GM21529 (cell line): ENCODE measurements at regions not wholly inside any gene's neighbourhood (a gene's known extent, or its start where the extent isn't known, plus 50 kb on each side); places are given as distances from the start of the nearest gene placed in this dataset.
"Not testable (repeated sequence)": the region's sequence is repeated elsewhere in the genome, so short reads cannot be mapped to it uniquely, and the experiment has no call there.

Experiments used
- ATAC-seq: cut with Tn5 transposase; IDR thresholded peaks from one replicate; pipeline ENCODE4 v1.9.1; 2021; ENCODE audit not compliant: unreplicated experiment

- ATAC-seq, result no peak
These were observed 91.0 kb upstream of the SSTR4 start for GRCh38 chr20:22944062-22944461.

- no peak for ATAC-seq
These were observed 90.2 kb upstream of the SSTR4 start for GRCh38 chr20:22944936-22945335.

GRCh38 chr20:22946596-22946995 lies 88.5 kb upstream of the SSTR4 start:
- no peak for ATAC-seq

- ATAC-seq, result no peak
These were observed 85.6 kb upstream of the SSTR4 start for GRCh38 chr20:22949331-22950109.

- ATAC-seq, result no peak
These were observed 83.1 kb upstream of the SSTR4 start for GRCh38 chr20:22951966-22952365.

GRCh38 chr20:22954661-22955060 lies 80.5 kb upstream of the SSTR4 start:
- no peak for ATAC-seq

GRCh38 chr20:22958390-22958789 lies 76.7 kb upstream of the SSTR4 start:
- ATAC-seq, result no peak

- no peak for ATAC-seq
These were observed 72.3 kb upstream of the SSTR4 start for GRCh38 chr20:22962567-22963439.

- ATAC-seq, result no peak
These were observed 71.5 kb upstream of the SSTR4 start for GRCh38 chr20:22963581-22963980.

GRCh38 chr20:22966787-22967464 lies 68.2 kb upstream of the SSTR4 start:
- ATAC-seq, result no peak

GRCh38 chr20:22967706-22968105 lies 67.4 kb upstream of the SSTR4 start:
- ATAC-seq, result not testable (repeated sequence)

- not testable (repeated sequence) for ATAC-seq
These were observed 66.1 kb upstream of the SSTR4 start for GRCh38 chr20:22969031-22969430.

- ATAC-seq, result not testable (repeated sequence)
These were observed 64.0 kb upstream of the SSTR4 start for GRCh38 chr20:22971077-22971476.

- ATAC-seq, result no peak
These were observed 60.8 kb upstream of the SSTR4 start for GRCh38 chr20:22974354-22974753.

- ATAC-seq, result no peak
These were observed 57.9 kb upstream of the SSTR4 start for GRCh38 chr20:22977047-22977785.

GRCh38 chr20:22984008-22984407 lies 51.1 kb upstream of the SSTR4 start:
- ATAC-seq, result no peak

GRCh38 chr20:22984606-22985005 lies 50.5 kb upstream of the SSTR4 start:
- no peak for ATAC-seq

- ATAC-seq, result no peak
These were observed 49.8 kb upstream of the SSTR4 start for GRCh38 chr20:22985239-22985778.
